HG03139 (cell line): ENCODE measurements at regions not wholly inside any gene's neighbourhood (a gene's known extent, or its start where the extent isn't known, plus 50 kb on each side); places are given as distances from the start of the nearest gene placed in this dataset.

Experiments
- ATAC-seq: cut with Tn5 transposase; IDR thresholded peaks from one replicate; pipeline ENCODE4 v1.9.1; 2021; ENCODE audit not compliant: unreplicated experiment

- no peak for ATAC-seq
These were observed 324.0 kb upstream of the ACVR2A start for GRCh38 chr2:147520817-147521216.

DNA sequence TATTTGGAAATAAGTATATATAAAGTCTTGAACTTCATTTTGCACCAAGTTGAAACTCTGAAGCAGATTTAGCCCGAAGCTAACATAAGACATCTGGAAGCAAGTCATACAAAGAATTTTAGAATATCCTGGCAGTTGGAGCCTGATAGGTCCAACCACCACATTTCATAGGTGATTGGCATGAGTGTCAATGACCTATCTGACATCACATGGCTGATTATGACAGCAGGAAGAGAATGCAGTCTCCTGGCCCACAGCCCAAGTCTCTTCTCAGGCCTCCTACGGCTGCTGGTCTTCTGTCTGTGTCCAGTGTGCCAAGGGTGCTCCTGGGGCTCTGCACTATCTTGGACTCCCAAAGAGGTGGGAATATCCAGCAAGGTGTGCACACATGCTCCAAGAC lies 325.7 kb upstream of the ACVR2A start:
- no peak for ATAC-seq

DNA sequence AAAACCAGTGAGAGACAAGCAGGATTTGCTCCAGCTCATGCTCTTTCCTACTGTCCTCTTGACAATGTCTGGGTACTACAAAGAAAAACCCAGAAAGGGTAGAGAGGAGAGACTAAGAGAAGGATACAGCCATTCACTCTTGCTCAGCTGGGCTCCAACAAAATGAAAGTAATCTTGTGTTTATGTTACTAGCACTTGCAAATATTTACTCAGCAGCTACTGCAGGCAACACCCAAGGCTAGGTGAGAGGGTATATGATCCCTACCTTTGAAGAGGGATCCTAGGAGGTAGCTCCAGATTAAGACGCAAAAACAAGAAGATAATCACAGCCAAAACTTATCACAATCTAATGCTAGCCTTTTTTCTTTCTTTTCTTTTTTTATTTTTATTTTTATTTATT lies 329.6 kb upstream of the ACVR2A start:
- no peak for ATAC-seq

DNA sequence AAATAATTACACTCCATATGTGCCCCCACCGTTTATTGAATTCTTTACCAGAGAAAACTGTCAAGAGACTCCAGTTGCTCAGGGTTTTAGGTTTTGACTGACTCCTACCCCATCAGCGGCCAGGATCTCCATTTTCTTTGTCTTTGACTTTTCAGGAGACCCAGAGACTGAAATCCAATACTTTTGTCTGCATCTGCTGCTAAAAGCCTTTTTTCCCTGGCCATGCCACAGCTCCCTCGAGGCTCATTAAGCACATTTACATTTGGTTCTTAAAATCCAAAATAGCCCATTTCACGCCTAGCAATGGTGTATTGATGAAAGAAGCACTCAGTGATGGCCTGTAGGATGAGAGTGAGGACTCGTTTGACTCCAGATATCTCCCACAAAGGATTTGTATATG lies 332.6 kb upstream of the ACVR2A start:
- ATAC-seq, result no peak

- no peak for ATAC-seq
These were observed 333.3 kb upstream of the ACVR2A start for GRCh38 chr2:147511491-147511948.

DNA sequence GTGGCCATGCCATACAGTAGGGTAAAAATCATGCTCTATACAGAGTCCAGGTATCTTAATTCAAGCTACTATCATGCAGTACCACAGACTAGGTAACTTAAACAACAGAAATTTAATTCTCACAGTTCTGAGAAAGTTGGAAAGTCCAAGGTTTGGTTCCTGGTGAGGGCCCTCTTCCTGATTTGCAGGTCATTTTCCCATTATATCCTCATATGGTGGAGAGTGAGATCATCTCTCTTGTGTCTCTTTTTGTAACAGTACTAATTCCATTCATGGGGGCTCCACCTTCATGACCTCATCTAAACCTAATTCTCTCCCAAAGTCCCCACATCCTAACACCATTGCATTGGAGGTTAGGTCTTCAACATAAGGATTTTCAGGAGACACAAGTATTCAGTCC lies 335.0 kb upstream of the ACVR2A start:
- ATAC-seq, result no peak

DNA sequence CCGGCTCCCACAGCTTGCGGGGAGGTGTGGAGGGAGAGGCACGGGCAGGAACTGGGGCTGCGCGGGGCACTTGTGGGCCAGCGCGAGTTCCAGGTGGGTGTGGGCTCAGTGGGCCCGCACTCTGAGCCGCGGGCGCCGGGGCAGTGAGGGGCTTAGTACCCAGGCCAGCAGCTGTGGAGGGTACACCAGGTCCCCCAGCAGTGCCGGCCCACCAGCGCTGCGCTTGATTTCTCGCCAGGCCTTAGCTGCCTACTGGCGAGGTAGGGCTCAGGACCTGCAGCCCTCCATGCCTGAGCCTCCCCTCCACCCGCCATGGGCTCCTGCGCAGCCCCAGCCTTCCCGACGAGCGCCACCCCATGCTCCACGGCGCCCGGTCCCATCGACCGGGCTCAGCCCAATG lies 337.9 kb upstream of the ACVR2A start:
- no peak for ATAC-seq

DNA sequence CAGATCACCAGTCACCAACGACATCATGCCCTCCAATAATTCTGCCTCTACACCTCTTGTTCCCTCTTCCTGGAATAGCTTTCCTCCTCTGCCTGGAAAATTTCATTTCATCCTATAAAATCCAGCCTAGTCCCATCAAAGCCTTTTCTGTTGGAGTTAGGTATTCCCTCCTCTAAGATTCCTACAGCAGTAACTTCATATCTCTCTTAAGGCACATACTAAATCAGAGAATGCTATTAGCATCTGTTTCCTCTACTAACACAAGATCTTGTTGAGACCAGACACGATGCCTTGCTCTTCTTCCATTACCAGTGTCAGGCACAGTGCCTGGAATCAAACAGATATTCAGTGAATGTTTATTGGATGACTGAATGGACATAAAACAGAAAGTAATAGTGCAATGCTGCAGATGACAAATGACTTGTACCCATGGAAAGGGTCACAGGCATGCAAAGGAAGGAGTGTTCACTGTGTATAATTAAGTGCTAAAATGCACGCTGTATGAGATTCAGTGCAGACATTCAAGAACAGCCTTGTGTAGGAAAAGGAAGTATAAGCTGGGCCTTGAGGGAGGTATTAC lies 342.0 kb upstream of the ACVR2A start:
- no peak for ATAC-seq

DNA sequence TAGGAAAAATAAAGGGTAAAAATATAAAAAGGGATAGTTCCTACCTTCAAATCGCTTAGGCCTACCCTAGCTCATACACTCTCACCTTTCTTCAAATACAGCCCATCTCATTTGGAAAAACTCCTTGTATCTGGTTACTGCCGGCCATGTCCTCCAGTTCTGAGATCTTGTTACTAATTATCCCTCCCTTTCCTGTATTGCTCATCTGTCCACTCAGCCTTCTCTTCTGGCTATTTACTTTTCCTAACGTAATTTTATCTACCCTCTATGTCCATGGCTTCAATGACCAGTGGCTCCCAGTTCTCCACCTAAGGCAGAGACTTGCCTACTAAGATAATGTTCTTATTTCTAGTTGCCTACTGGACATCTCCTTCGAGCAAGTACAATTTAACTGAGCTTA lies 342.9 kb upstream of the ACVR2A start:
- no peak for ATAC-seq

- no peak for ATAC-seq
These were observed 343.9 kb upstream of the ACVR2A start for GRCh38 chr2:147500819-147501395.

- no peak for ATAC-seq
These were observed 344.6 kb upstream of the ACVR2A start for GRCh38 chr2:147500229-147500628.

DNA sequence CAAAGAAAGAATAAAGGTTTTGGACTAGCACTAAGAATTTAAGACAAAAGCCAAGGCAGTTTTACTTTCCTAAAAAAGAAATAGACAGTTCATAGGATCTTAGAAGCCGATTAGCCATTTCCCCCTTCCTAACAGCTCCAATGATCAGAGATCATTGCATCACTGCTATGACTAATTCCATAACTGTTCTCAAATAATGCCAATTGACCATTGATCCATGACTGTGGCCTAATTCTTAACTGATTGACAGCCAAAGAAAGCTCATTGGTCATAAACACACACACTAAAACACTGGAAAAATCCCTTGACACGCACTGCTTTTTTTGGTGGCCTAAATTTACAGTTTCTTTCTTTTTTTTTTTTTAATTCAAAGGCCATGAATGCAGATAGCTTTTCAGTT lies 345.0 kb upstream of the ACVR2A start:
- ATAC-seq, result peak; percentile 69

DNA sequence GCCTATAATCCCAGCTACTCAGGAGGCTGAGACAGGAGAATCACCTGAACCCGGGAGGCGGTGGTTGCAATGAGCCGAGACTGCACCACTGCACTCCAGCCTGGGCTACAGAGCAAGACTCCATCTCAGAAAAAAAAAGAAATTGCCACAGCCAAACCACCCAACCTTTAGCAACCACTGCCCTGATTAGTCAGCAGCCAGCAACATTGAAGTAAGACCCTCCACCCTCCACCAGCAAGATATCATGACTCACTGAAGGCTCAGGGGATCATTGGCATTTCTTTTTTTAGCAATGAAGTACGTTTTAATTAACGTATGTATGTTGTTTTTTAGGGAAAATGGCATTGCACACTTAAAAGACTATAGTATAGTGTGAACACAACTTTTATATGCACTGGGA lies 349.1 kb upstream of the ACVR2A start:
- ATAC-seq, result no peak

GRCh38 chr2:147492471-147492870 lies 352.4 kb upstream of the ACVR2A start:
- no peak for ATAC-seq

GRCh38 chr2:147491506-147491905 lies 353.3 kb upstream of the ACVR2A start:
- no peak for ATAC-seq

GRCh38 chr2:147490401-147491261 lies 354.2 kb upstream of the ACVR2A start:
- ATAC-seq, result no peak

- no peak for ATAC-seq
These were observed 356.4 kb upstream of the ACVR2A start for GRCh38 chr2:147488472-147488871.

GRCh38 chr2:147487978-147488289 lies 356.9 kb upstream of the ACVR2A start:
- ATAC-seq, result no peak

DNA sequence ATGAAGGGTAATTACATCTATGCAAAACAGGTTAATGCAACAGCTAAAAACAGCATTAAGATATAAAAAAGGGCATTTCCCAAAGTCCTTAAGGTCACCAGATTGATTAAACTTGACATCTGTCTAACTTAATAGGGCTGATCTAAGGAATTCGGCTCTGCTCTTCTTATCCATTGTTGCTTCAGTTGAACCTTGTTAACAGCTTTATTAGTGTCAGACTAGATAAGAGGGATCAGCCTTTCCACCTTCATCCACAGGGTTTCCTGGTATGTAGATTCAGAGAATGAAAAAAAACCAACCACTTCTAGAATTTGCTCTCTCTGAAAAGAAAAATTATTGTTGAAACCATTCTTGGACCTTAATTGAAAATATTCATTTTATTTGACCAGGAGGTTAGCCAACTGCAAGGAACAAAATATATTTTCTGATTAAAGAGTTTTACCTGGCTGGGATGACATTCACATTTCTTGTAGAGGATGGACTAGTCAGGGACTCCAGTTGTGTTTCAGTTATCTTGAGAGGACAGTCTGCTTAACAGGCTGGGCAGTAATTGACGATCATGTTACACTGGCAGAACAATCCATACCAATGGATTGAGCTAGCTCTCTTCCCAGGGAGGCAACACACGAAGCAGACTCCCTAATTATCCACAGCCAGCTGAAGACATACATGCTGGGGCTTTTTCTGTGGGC lies 357.4 kb upstream of the ACVR2A start:
- ATAC-seq, result no peak

DNA sequence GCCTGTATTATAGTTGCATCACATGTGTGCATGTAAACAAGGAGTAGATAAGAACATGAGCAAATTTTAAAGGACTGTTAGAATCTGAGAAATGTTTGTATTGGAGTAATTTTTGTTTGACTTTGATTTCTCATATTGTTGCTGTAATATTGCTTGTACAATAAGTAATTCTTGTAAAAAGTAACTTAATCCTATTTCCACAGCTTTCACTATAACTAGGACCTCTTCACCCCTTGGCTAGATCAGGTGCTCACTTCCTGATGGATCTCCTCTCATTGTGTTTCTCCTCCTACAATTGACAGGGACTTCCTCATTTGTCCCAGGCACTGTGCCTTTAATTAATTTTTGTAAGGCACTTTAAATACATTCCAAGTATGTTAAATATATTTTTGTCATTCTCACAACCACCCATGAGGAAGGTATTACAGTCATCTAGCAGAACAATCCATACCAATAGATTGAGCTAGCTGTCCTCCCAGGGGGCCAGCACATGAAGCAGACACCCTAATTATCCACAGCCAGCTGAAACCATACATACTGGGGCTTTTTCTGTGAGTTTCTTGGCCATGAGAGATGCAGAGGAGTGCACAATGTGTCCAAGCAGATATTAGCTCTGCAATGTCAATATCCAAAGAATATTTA lies 359.5 kb upstream of the ACVR2A start:
- no peak for ATAC-seq

GRCh38 chr2:147483911-147484310 lies 360.9 kb upstream of the ACVR2A start:
- ATAC-seq, result no peak
